CD14-positive monocyte (primary cell): ENCODE measurements at regions not wholly inside any gene's neighbourhood (a gene's known extent, or its start where the extent isn't known, plus 50 kb on each side); places are given as distances from the start of the nearest gene placed in this dataset.

Experiments used
- DNase-seq, 3 donors: peaks; one replicate each; pipeline ENCODE4 v3.0.0-alpha.2; 2011 to 2022
- H2AFZ ChIP-seq: 2 replicates; pipeline ENCODE4 v1.6.0; 2012; ENCODE audit warnings: mild to moderate bottlenecking, low read depth, low read length, inconsistent platforms; ENCODE audit not compliant: insufficient read depth, poor library complexity, severe bottlenecking
- H3K27ac ChIP-seq, 2 donors: 1 replicate in 1 of 2; 2 replicates in 1 of 2; pipeline ENCODE4 v1.5.1; 2012 to 2013; ENCODE audit warnings: low read length in 2 of 2, control low read depth in 1 of 2, inconsistent platforms in 1 of 2, low read depth in 1 of 2, mild to moderate bottlenecking in 1 of 2
- H3K27me3 ChIP-seq, 2 donors: one replicate each; pipeline versions ENCODE4 v1.6.0 to v1.6.1; 2011 to 2013; ENCODE audit warnings: low read length in 2 of 2; ENCODE audit not compliant: control insufficient read depth in 2 of 2, insufficient read depth in 2 of 2
- H3K36me3 ChIP-seq, 2 donors: replicated peaks in 1 of 2; 1 replicate in 1 of 2; 2 replicates in 1 of 2; pipeline versions ENCODE4 v1.5.1 to v1.6.1; 2012 to 2013; ENCODE audit warnings: low read length in 2 of 2, control low read depth in 1 of 2, inconsistent platforms in 1 of 2, mild to moderate bottlenecking in 1 of 2; ENCODE audit not compliant: insufficient read depth in 2 of 2, control insufficient read depth in 1 of 2
- H3K4me1 ChIP-seq, 2 donors: 1 replicate in 1 of 2; 2 replicates in 1 of 2; pipeline versions ENCODE4 v1.5.1 to v1.6.1; 2012 to 2013; ENCODE audit warnings: low read length in 2 of 2, control low read depth in 1 of 2, inconsistent platforms in 1 of 2, mild to moderate bottlenecking in 1 of 2, moderate library complexity in 1 of 2; ENCODE audit not compliant: insufficient read depth in 2 of 2, control insufficient read depth in 1 of 2
- H3K4me2 ChIP-seq: replicated peaks from 2 replicates; pipeline ENCODE3; 2012; ENCODE audit warnings: low read length, moderate library complexity, mild to moderate bottlenecking; ENCODE audit not compliant: poor library complexity, severe bottlenecking; ENCODE audit errors: extremely low read depth
- H3K4me3 ChIP-seq, 3 experiments: fragments of 200-600 bp in 1 of 3; sonication (generic) in 1 of 3; replicated peaks in 1 of 3; 1 replicate in 2 of 3; 2 replicates in 1 of 3; pipeline ENCODE4 v1.5.1; 2011 to 2013; ENCODE audit warnings: low read length in 3 of 3, mild to moderate bottlenecking in 3 of 3, control low read depth in 2 of 3, low read depth in 2 of 3, inconsistent platforms in 1 of 3, moderate library complexity in 1 of 3
- H3K79me2 ChIP-seq: 2 replicates; pipeline ENCODE4 v1.6.0; 2012; ENCODE audit warnings: mild to moderate bottlenecking, control low read depth, inconsistent platforms, low read length, moderate library complexity; ENCODE audit not compliant: insufficient read depth
- H3K9ac ChIP-seq: 2 replicates; pipeline ENCODE4 v1.6.0; 2017; ENCODE audit warnings: low read length, mild to moderate bottlenecking; ENCODE audit not compliant: insufficient read depth, poor library complexity, severe bottlenecking
- H3K9me3 ChIP-seq, 2 donors: replicated peaks in 1 of 2; 1 replicate in 1 of 2; 2 replicates in 1 of 2; pipeline versions ENCODE4 v1.5.1 to v1.6.1; 2012 to 2013; ENCODE audit warnings: low read length in 2 of 2, control low read depth in 1 of 2; ENCODE audit not compliant: control insufficient read depth in 1 of 2, insufficient read depth in 1 of 2
- H4K20me1 ChIP-seq: 2 replicates; pipeline ENCODE4 v1.6.0; 2012; ENCODE audit warnings: mild to moderate bottlenecking, low read length, control low read depth, moderate library complexity; ENCODE audit not compliant: insufficient read depth
- H3K27ac Mint-ChIP-seq, 7 donors: one replicate each; pipeline ENCODE4 v1.8.0; 2020; ENCODE audit warnings: mild to moderate bottlenecking in 7 of 7, mixed read lengths in 7 of 7, moderate library complexity in 6 of 7, inconsistent platforms in 2 of 7
- H3K27me3 Mint-ChIP-seq, 3 donors: one replicate each; pipeline ENCODE4 v1.8.0; 2021 to 2022; ENCODE audit warnings: low read depth in 3 of 3, mild to moderate bottlenecking in 3 of 3, mixed read lengths in 3 of 3, moderate library complexity in 3 of 3, inconsistent platforms in 1 of 3
- H3K36me3 Mint-ChIP-seq, 2 donors: one replicate each; pipeline ENCODE4 v1.8.0; 2020; ENCODE audit warnings: mixed read lengths in 2 of 2, inconsistent platforms in 1 of 2, mild to moderate bottlenecking in 1 of 2
- H3K4me1 Mint-ChIP-seq: one replicate; pipeline ENCODE4 v1.8.0; 2020; ENCODE audit warnings: mild to moderate bottlenecking, mixed read lengths
- H3K4me3 Mint-ChIP-seq, 2 donors: one replicate each; pipeline ENCODE4 v1.8.0; 2020; ENCODE audit warnings: mild to moderate bottlenecking in 2 of 2, mixed read lengths in 2 of 2, moderate library complexity in 1 of 2
- H3K9me3 Mint-ChIP-seq, 7 donors: one replicate each; pipeline ENCODE4 v1.8.0; 2020 to 2022; ENCODE audit warnings: mixed read lengths in 7 of 7, mild to moderate bottlenecking in 6 of 7, moderate library complexity in 6 of 7, inconsistent platforms in 2 of 7
- CTCF ChIP-seq: fragments of 200-600 bp; IDR thresholded peaks from one replicate; pipeline ENCODE4 v1.8.0; 2022; ENCODE audit warnings: antibody characterized with exemption, mild to moderate bottlenecking
- WGBS: methylation state at CpG from one replicate; pipeline ENCODE4 v1.1.5; 2013; ENCODE audit warnings: missing lambda C conversion rate; ENCODE audit not compliant: insufficient coverage; 5-methylcytosine and 5-hydroxymethylcytosine counted together
- intact Hi-C, 2 donors: fragments of 100-400 bp; cut with micrococcal nuclease; formaldehyde crosslinking; loops; one replicate each; pipeline versions ENCODE4 v1.15.0 to v1.15.1; 2023

- Mint-ChIP-seq H3K4me1 (no peaks in the 10 kb centered on the region), H3K36me3 (no peaks in the 10 kb centered on the region), H3K4me3 (no peak overlapping the region), H3K27ac (no peak overlapping the region), H3K27me3 (peaks cover 2 to 3% (median 3%) of the 10 kb centered on the region in 3 donors), H3K9me3 (peaks cover 0 to 3% (median 0%) of the 10 kb centered on the region in 7 donors)
- H3K4me1 ChIP-seq: no peaks in the 10 kb centered on the region
- H3K27me3 ChIP-seq: no peaks in the 10 kb centered on the region
- H3K27ac ChIP-seq: no peak overlapping the region
- H3K79me2 ChIP-seq: no peaks in the 10 kb centered on the region
- no peak overlapping the region for H3K4me2 ChIP-seq
- H3K9me3 ChIP-seq: no peaks in the 10 kb centered on the region
- no peaks in the 10 kb centered on the region for H4K20me1 ChIP-seq
- 96% methylated on average over 6 of the region's 7 CpGs for WGBS
- no peaks in the 10 kb centered on the region for H3K36me3 ChIP-seq
- intact Hi-C loops: no loop called here
- TF ChIP-seq CTCF: no peak
- no peak overlapping the region for H2AFZ ChIP-seq
- no peak overlapping the region for H3K9ac ChIP-seq
- H3K4me3 ChIP-seq: no peak overlapping the region
- DNase-seq: no peak
Measured at GRCh38 chr22:48065892-48066291, 1303.4 kb downstream of the TBC1D22A start.

- Histone ChIP-seq H3K9ac (no peak overlapping the region), H3K36me3 (no peaks in the 10 kb centered on the region), H3K9me3 (no peaks in the 10 kb centered on the region), H3K27ac (no peak overlapping the region), H3K4me3 (no peak overlapping the region), H3K4me2 (no peak overlapping the region), H3K79me2 (no peaks in the 10 kb centered on the region), H3K4me1 (no peaks in the 10 kb centered on the region), H4K20me1 (no peaks in the 10 kb centered on the region), H2AFZ (no peak overlapping the region), H3K27me3 (no peaks in the 10 kb centered on the region)
- H3K4me3 Mint-ChIP-seq: no peak overlapping the region
- H3K9me3 Mint-ChIP-seq: peaks cover 0 to 10% (median 0%) of the 10 kb centered on the region in 7 donors
- intact Hi-C loops: no loop called here
- peaks cover 0 to 7% (median 3%) of the 10 kb centered on the region in 3 donors for H3K27me3 Mint-ChIP-seq
- H3K4me1 Mint-ChIP-seq: no peaks in the 10 kb centered on the region
- no CpG with 5 or more reads among the region's 4 CpGs for WGBS
- no peak overlapping the region for H3K27ac Mint-ChIP-seq
- no peak for TF ChIP-seq CTCF
- DNase-seq: no peak
- H3K36me3 Mint-ChIP-seq: no peaks in the 10 kb centered on the region
Measured at GRCh38 chr22:48061726-48062125, 1299.3 kb downstream of the TBC1D22A start.
